GM13976 (cell line): ENCODE measurements at regions not wholly inside any gene's neighbourhood (a gene's known extent, or its start where the extent isn't known, plus 50 kb on each side); places are given as distances from the start of the nearest gene placed in this dataset.

ENCODE experiments used
- DNase-seq: peaks from one replicate; pipeline ENCODE4 v3.0.0; 2012; ENCODE audit warnings: low spot score
- CTCF ChIP-seq: IDR thresholded peaks from 2 replicates; pipeline ENCODE4 v1.5.1; 2012; ENCODE audit warnings: borderline replicate concordance, mild to moderate bottlenecking; ENCODE audit not compliant: insufficient read depth; ENCODE audit errors: extremely low read depth, missing control alignments, control extremely low read depth
- in situ Hi-C: fragments of 300-500 bp; cut with MboI; formaldehyde crosslinking; loops from one replicate; pipeline ENCODE4 v1.12.0; 2022; ENCODE audit warnings: low sequenced_read_pairs, mixed read lengths, inconsistent platforms; ENCODE audit not compliant: unreplicated experiment

- in situ Hi-C loops = no loop called here
- TF ChIP-seq CTCF = no peak
- DNase-seq = no peak
These were observed 186.7 kb upstream of the FAT1 start for GRCh38 chr4:186910385-186910784.

DNA sequence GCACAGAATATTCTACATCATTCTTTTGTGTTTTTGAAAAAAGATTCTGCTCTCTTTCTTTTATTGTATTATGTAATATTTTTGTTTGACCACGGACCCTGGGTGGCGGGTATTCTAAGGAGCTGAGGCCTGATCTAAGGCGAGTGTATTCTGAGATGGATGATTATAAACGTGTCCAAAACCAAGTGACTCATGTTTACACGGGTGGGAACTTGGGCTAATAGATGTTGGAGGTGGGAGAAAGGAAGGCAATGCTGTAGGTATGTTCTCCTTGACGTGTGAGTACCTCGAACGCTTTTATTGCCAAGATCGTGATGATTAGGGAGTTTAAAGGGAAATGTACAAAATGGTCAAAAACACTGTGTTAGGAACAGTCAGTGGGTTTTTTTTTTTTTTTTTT is 188.9 kb upstream of the FAT1 start:
- DNase-seq = no peak
- in situ Hi-C loops = no loop called here
- TF ChIP-seq CTCF = no peak

DNA sequence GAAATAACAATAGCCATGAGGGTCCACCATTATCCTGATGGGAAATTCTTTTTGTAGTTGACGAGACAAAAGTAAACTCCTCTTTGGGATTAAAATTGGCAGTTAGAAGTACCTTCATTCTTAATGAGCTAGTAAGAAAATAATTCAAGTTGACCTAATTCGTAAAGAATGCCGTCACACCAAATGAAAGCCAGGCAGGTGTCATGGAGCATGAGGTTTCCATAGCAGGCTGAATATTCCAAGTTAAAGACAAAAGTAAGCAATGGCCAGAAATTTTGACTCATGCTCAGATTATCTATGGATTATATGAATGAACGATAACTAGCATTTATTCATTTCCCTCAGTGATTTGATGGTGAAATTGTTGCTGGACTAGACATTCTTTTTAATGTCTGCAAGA is 192.2 kb upstream of the FAT1 start:
- in situ Hi-C loops = no loop called here
- DNase-seq = no peak
- TF ChIP-seq CTCF = no peak

- no peak for TF ChIP-seq CTCF
- in situ Hi-C loops = no loop called here
- DNase-seq = no peak
These were observed 193.5 kb upstream of the FAT1 start for GRCh38 chr4:186917136-186917535.

- no peak for DNase-seq
- in situ Hi-C loops = no loop called here
- TF ChIP-seq CTCF = no peak
These were observed 194.8 kb upstream of the FAT1 start for GRCh38 chr4:186918466-186918865.

- in situ Hi-C loops = no loop called here
- TF ChIP-seq CTCF = no peak
- no peak for DNase-seq
These were observed 195.7 kb upstream of the FAT1 start for GRCh38 chr4:186919340-186919739.

GRCh38 chr4:186920483-186920882 is 196.8 kb upstream of the FAT1 start:
- no peak for DNase-seq
- TF ChIP-seq CTCF = no peak

More at GRCh38 chr4:186920483-186920882, 196.8 kb upstream of the FAT1 start:
- in situ Hi-C loops = no loop called here
